ENCODE measurements at regions not wholly inside any gene's neighbourhood (a gene's known extent, or its start where the extent isn't known, plus 50 kb on each side); places are given as distances from the start of the nearest gene placed in this dataset.

GRCh38 chr12:112615196-112615595, 176.4 kb upstream of the RPH3A start:
- Histone ChIP-seq H3K27ac (ENCODE audit: low read length) (no peak overlapping the region), H3F3A (ENCODE audit: low read length, unreplicated experiment) (no peaks in the 10 kb centered on the region), H3K9me2 (replicated peaks; ENCODE audit: low read length) (no peaks in the 10 kb centered on the region), H4K20me1 (ENCODE audit: low read length) (no peaks in the 10 kb centered on the region), H3K36me3 (ENCODE audit: low read depth, low read length) (no peaks in the 10 kb centered on the region), H3K9me3 (ENCODE audit: low read length) (no peaks in the 10 kb centered on the region), H3K27me3 (ENCODE audit: low read length) (peaks cover 86% of the 10 kb centered on the region), H3K4me1 (ENCODE audit: insufficient read depth, low read length) (no peaks in the 10 kb centered on the region), H3K79me2 (ENCODE audit: low read length) (no peaks in the 10 kb centered on the region), H3K4me3 (ENCODE audit: low read length) (no peak overlapping the region), H3K4me2 (ENCODE audit: low read length) (no peak overlapping the region), H3K9ac (ENCODE audit: low read length) (no peak overlapping the region), H2AFZ (ENCODE audit: low read length) (no peak overlapping the region)
- no peak for TF ChIP-seq CTCF (conservative IDR thresholded peaks at IDR 0.05; ENCODE audit: low read depth, low read length)
- TF ChIP-seq EZH2 (IDR thresholded peaks at IDR 0.05; ENCODE audit: low read length, unreplicated experiment): no peak
- no peak for TF ChIP-seq EZH2phosphoT487 (IDR thresholded peaks at IDR 0.05; ENCODE audit: borderline replicate concordance, low read length)
- BruUV-seq (replicated peaks): no TSS peak
- ATAC-seq: no peak
- intact Hi-C loops (cut with micrococcal nuclease): no loop called here
- ChIA-PET CTCF (no interaction called here), POLR2A (ENCODE audit: unreplicated experiment) (no interaction called here)
- no peak for DNase-seq

GRCh38 chr12:112616469-112617152, 174.9 kb upstream of the RPH3A start:
- ChIA-PET POLR2A (ENCODE audit: unreplicated experiment) (no interaction called here), CTCF (interaction anchor here (0.5 kb wide), 1 partner anchor 396 kb away, joined by 3 read pairs; no protein-coding TSS in a partner anchor)
- DNase-seq: no peak
- H3K4me3 ChIP-seq (ENCODE audit: low read length): no peak overlapping the region
- H3K9ac ChIP-seq (ENCODE audit: low read length): no peak overlapping the region
- H3F3A ChIP-seq (ENCODE audit: low read length, unreplicated experiment): no peaks in the 10 kb centered on the region
- peaks cover 84% of the 10 kb centered on the region for H3K27me3 ChIP-seq (ENCODE audit: low read length)
- no peak for ATAC-seq
- no TSS peak for BruUV-seq (replicated peaks)
- H3K36me3 ChIP-seq (ENCODE audit: low read depth, low read length): no peaks in the 10 kb centered on the region
- no peak overlapping the region for H2AFZ ChIP-seq (ENCODE audit: low read length)
- intact Hi-C loops (cut with micrococcal nuclease): no loop called here
- TF ChIP-seq EZH2 (IDR thresholded peaks at IDR 0.05; ENCODE audit: low read length, unreplicated experiment): no peak
- no peak for TF ChIP-seq CTCF (conservative IDR thresholded peaks at IDR 0.05; ENCODE audit: low read depth, low read length)
- TF ChIP-seq EZH2phosphoT487 (IDR thresholded peaks at IDR 0.05; ENCODE audit: borderline replicate concordance, low read length): no peak
- H3K9me2 ChIP-seq (replicated peaks; ENCODE audit: low read length): no peaks in the 10 kb centered on the region
- H3K4me2 ChIP-seq (ENCODE audit: low read length): no peak overlapping the region
- no peaks in the 10 kb centered on the region for H4K20me1 ChIP-seq (ENCODE audit: low read length)
- no peak overlapping the region for H3K27ac ChIP-seq (ENCODE audit: low read length)
- H3K4me1 ChIP-seq (ENCODE audit: insufficient read depth, low read length): no peaks in the 10 kb centered on the region
- H3K9me3 ChIP-seq (ENCODE audit: low read length): no peaks in the 10 kb centered on the region
- H3K79me2 ChIP-seq (ENCODE audit: low read length): no peaks in the 10 kb centered on the region

GRCh38 chr12:112617153-112617505, 174.4 kb upstream of the RPH3A start:
- Histone ChIP-seq H3K9me3 (ENCODE audit: low read length) (no peaks in the 10 kb centered on the region), H3K9me2 (replicated peaks; ENCODE audit: low read length) (no peaks in the 10 kb centered on the region), H3K27me3 (ENCODE audit: low read length) (peaks cover 79% of the 10 kb centered on the region), H3F3A (ENCODE audit: low read length, unreplicated experiment) (no peaks in the 10 kb centered on the region), H3K79me2 (ENCODE audit: low read length) (no peaks in the 10 kb centered on the region), H2AFZ (ENCODE audit: low read length) (no peak overlapping the region), H3K4me3 (ENCODE audit: low read length) (no peak overlapping the region), H3K27ac (ENCODE audit: low read length) (no peak overlapping the region), H3K9ac (ENCODE audit: low read length) (no peak overlapping the region), H4K20me1 (ENCODE audit: low read length) (no peaks in the 10 kb centered on the region), H3K4me1 (ENCODE audit: insufficient read depth, low read length) (no peaks in the 10 kb centered on the region), H3K36me3 (ENCODE audit: low read depth, low read length) (no peaks in the 10 kb centered on the region), H3K4me2 (ENCODE audit: low read length) (no peak overlapping the region)
- ChIA-PET CTCF (interaction anchor here (0.5 kb wide), 1 partner anchor 396 kb away, joined by 3 read pairs; no protein-coding TSS in a partner anchor), POLR2A (ENCODE audit: unreplicated experiment) (no interaction called here)
- BruUV-seq (replicated peaks): no TSS peak
- ATAC-seq (no peak), DNase-seq (no peak)
- TF ChIP-seq EZH2 (IDR thresholded peaks at IDR 0.05; ENCODE audit: low read length, unreplicated experiment) (no peak), CTCF (conservative IDR thresholded peaks at IDR 0.05; ENCODE audit: low read depth, low read length) (no peak), EZH2phosphoT487 (IDR thresholded peaks at IDR 0.05; ENCODE audit: borderline replicate concordance, low read length) (no peak)
- intact Hi-C loops (cut with micrococcal nuclease): no loop called here

Measured in PC-3 (cell line).